IMR-90 (cell line): ENCODE measurements at regions not wholly inside any gene's neighbourhood (a gene's known extent, or its start where the extent isn't known, plus 50 kb on each side); places are given as distances from the start of the nearest gene placed in this dataset.
"Not testable (repeated sequence)": the region's sequence is repeated elsewhere in the genome, so short reads cannot be mapped to it uniquely, and the experiment has no call there.

Experiments used
- ATAC-seq: fragments of 200-7000 bp; cut with Tn5 transposase; 2 replicates; pipeline ENCODE4 v1.9.1; 2020; ENCODE audit warnings: low read depth, mild to moderate bottlenecking, moderate library complexity
- BruUV-seq: library from RNA; stranded (reverse); fragments of 400-500 nt; replicated peaks from 2 replicates; lab custom pipeline; 2021; lab: Mats Ljungman, UMichigan
- CTCF ChIA-PET: fragments of 300-600 bp; formaldehyde crosslinking; extraction: SDS; loops from one replicate; lab custom pipeline; 2021; ENCODE audit warnings: antibody characterized with exemption; lab: Yijun Ruan, JAX
- POLR2A ChIA-PET: fragments of 300-600 bp; sonication (Branson Sonifier 250); formaldehyde crosslinking; loops from one replicate; lab custom pipeline; 2022; ENCODE audit warnings: antibody characterized with exemption; ENCODE audit not compliant: unreplicated experiment; lab: Charles Lee
- DNase-seq: peaks from one replicate; pipeline ENCODE4 v3.0.0; 2013
- H2AFZ ChIP-seq: replicated peaks from 2 replicates; pipeline ENCODE3; 2013; ENCODE audit warnings: low read length, mild to moderate bottlenecking; ENCODE audit not compliant: poor library complexity
- H2AK5ac ChIP-seq: 2 replicates; pipeline ENCODE4 v1.6.1; 2013; ENCODE audit warnings: low read depth, low read length, inconsistent platforms
- H2AK9ac ChIP-seq: replicated peaks from 2 replicates; pipeline ENCODE3; 2013; ENCODE audit warnings: mild to moderate bottlenecking, low read depth, low read length, moderate library complexity; ENCODE audit not compliant: poor library complexity
- H2BK120ac ChIP-seq: 2 replicates; pipeline ENCODE4 v1.6.1; 2013; ENCODE audit warnings: low read depth, low read length, inconsistent platforms
- H2BK15ac ChIP-seq: 3 replicates; pipeline ENCODE4 v1.6.1; 2013; ENCODE audit warnings: low read depth, low read length, inconsistent platforms
- H2BK20ac ChIP-seq: 2 replicates; pipeline ENCODE4 v1.6.1; 2013; ENCODE audit warnings: low read depth, mild to moderate bottlenecking, inconsistent platforms, low read length, moderate library complexity
- H2BK5ac ChIP-seq: 2 replicates; pipeline ENCODE4 v1.6.1; 2013; ENCODE audit warnings: mild to moderate bottlenecking, low read depth, low read length, inconsistent platforms; ENCODE audit not compliant: poor library complexity, severe bottlenecking
- H3K14ac ChIP-seq: replicated peaks from 2 replicates; pipeline ENCODE4 v1.6.1; 2013; ENCODE audit warnings: low read depth, low read length, inconsistent platforms
- H3K18ac ChIP-seq: 2 replicates; pipeline ENCODE4 v1.6.1; 2013; ENCODE audit warnings: low read depth, low read length, control low read depth
- H3K23ac ChIP-seq: 2 replicates; pipeline ENCODE4 v1.6.1; 2013; ENCODE audit warnings: low read depth, low read length, inconsistent platforms
- H3K27ac ChIP-seq: 2 replicates; pipeline ENCODE4 v1.5.1; 2013; ENCODE audit warnings: mild to moderate bottlenecking, control low read depth, low read length; ENCODE audit not compliant: insufficient read depth
- H3K27me3 ChIP-seq: 2 replicates; pipeline ENCODE4 v1.6.1; 2013; ENCODE audit warnings: low read length; ENCODE audit not compliant: control insufficient read depth, insufficient read depth
- H3K36me3 ChIP-seq: 2 replicates; pipeline ENCODE4 v1.6.1; 2013; ENCODE audit warnings: low read length, mixed read lengths; ENCODE audit not compliant: control insufficient read depth, insufficient read depth
- H3K4ac ChIP-seq: 2 replicates; pipeline ENCODE4 v1.6.1; 2013; ENCODE audit warnings: low read depth, low read length, inconsistent platforms
- H3K4me1 ChIP-seq: 2 replicates; pipeline ENCODE4 v1.6.1; 2013; ENCODE audit warnings: low read length, mixed read lengths; ENCODE audit not compliant: control insufficient read depth, insufficient read depth
- H3K4me2 ChIP-seq: 2 replicates; pipeline ENCODE4 v1.6.1; 2013; ENCODE audit warnings: low read depth, mild to moderate bottlenecking, control low read depth, low read length, moderate library complexity
- H3K4me3 ChIP-seq: 2 replicates; pipeline ENCODE4 v1.5.1; 2013; ENCODE audit warnings: low read depth, mild to moderate bottlenecking, control low read depth, low read length, moderate library complexity; ENCODE audit not compliant: insufficient read depth
- H3K56ac ChIP-seq: 2 replicates; pipeline ENCODE4 v1.6.1; 2013; ENCODE audit warnings: low read length, inconsistent platforms; ENCODE audit not compliant: insufficient read depth; ENCODE audit errors: extremely low read depth
- H3K79me1 ChIP-seq, 2 experiments: 2 replicates each; pipeline ENCODE4 v1.6.1; 2013; ENCODE audit warnings: low read length in 2 of 2, inconsistent platforms in 1 of 2, low read depth in 1 of 2
- H3K9ac ChIP-seq: 2 replicates; pipeline ENCODE4 v1.6.1; 2013; ENCODE audit warnings: low read depth, low read length, control low read depth
- H3K9me1 ChIP-seq: 2 replicates; pipeline ENCODE4 v1.6.1; 2013; ENCODE audit warnings: low read length, inconsistent platforms; ENCODE audit not compliant: insufficient read depth
- H3K9me3 ChIP-seq: 2 replicates; pipeline ENCODE4 v1.6.1; 2013; ENCODE audit warnings: low read length; ENCODE audit not compliant: control insufficient read depth, insufficient read depth
- H4K20me1 ChIP-seq: 2 replicates; pipeline ENCODE4 v1.6.1; 2013; ENCODE audit warnings: low read length, inconsistent platforms; ENCODE audit not compliant: insufficient read depth
- H4K5ac ChIP-seq: 2 replicates; pipeline ENCODE4 v1.6.1; 2013; ENCODE audit warnings: mild to moderate bottlenecking, low read depth, low read length, control low read depth
- H4K8ac ChIP-seq, 2 experiments: 2 replicates each; pipeline ENCODE4 v1.6.1; 2013; ENCODE audit warnings: low read depth in 2 of 2, low read length in 2 of 2, control low read depth in 1 of 2, inconsistent platforms in 1 of 2
- H4K91ac ChIP-seq: 2 replicates; pipeline ENCODE4 v1.6.1; 2013; ENCODE audit warnings: low read depth, low read length, inconsistent platforms; ENCODE audit not compliant: insufficient read depth
- WGBS, 2 experiments: methylation state at CpG; one replicate each; pipeline versions ENCODE4 v1.1.5 to v1.1.7; 2013; ENCODE audit warnings: missing lambda C conversion rate in 2 of 2; ENCODE audit not compliant: insufficient read length in 1 of 2; ENCODE audit errors: extremely low coverage in 2 of 2; 5-methylcytosine and 5-hydroxymethylcytosine counted together
- dilution Hi-C: fragments of 300-500 bp; cut with HindIII; formaldehyde crosslinking; loops from one replicate; pipeline ENCODE4 v1.14.3; 2018; ENCODE audit warnings: low sequenced_read_pairs; ENCODE audit not compliant: unreplicated experiment
- in situ Hi-C: fragments of 300-500 bp; cut with MboI; formaldehyde crosslinking; loops from 3 replicates; pipeline ENCODE4 v1.14.3; 2019; ENCODE audit warnings: low sequenced_read_pairs, inconsistent platforms, mixed read lengths
- intact Hi-C: fragments of 100-400 bp; cut with micrococcal nuclease; formaldehyde crosslinking; loops from 2 replicates; pipeline ENCODE4 v1.10.0; 2022

- H2BK5ac ChIP-seq, H3K9me3 ChIP-seq, H3K18ac ChIP-seq, H3K9ac ChIP-seq, H2BK15ac ChIP-seq, H2AK9ac ChIP-seq, dilution Hi-C loops, H3K4me2 ChIP-seq, H4K5ac ChIP-seq, CTCF ChIA-PET, H3K36me3 ChIP-seq, H3K4ac ChIP-seq, H3K9me1 ChIP-seq, H4K91ac ChIP-seq, in situ Hi-C loops, POLR2A ChIA-PET, H2AFZ ChIP-seq, H2BK20ac ChIP-seq, H2AK5ac ChIP-seq, H2BK120ac ChIP-seq, DNase-seq, H3K79me1 ChIP-seq, H3K27ac ChIP-seq, intact Hi-C loops, H4K8ac ChIP-seq, H4K20me1 ChIP-seq, ATAC-seq, H3K23ac ChIP-seq, H3K4me3 ChIP-seq, BruUV-seq, H3K14ac ChIP-seq, H3K4me1 ChIP-seq, H3K27me3 ChIP-seq, H3K56ac ChIP-seq: not testable (repeated sequence)
- WGBS, 2 experiments = 90% methylated on average over 6 of the region's 30 CpGs; no CpG with 5 or more reads in 1 of the 2 experiments
Observed at GRCh38 chr5:117533051-117533670, 958.5 kb upstream of the SEMA6A start.
